ENCODE measurements at regions not wholly inside any gene's neighbourhood (a gene's known extent, or its start where the extent isn't known, plus 50 kb on each side); places are given as distances from the start of the nearest gene placed in this dataset.

- H3K27ac Mint-ChIP-seq: no peak overlapping the region
- DNase-seq (ENCODE audit: low spot score): no peak
- H3K36me3 Mint-ChIP-seq: peaks cover 13% of the 10 kb centered on the region
- no peak overlapping the region for H3K4me3 Mint-ChIP-seq
- H3K9me3 Mint-ChIP-seq: peaks cover 16% of the 10 kb centered on the region
- no peak for ATAC-seq
- no peaks in the 10 kb centered on the region for H3K27me3 Mint-ChIP-seq
- no peaks in the 10 kb centered on the region for H3K4me1 Mint-ChIP-seq (ENCODE audit: low read depth in 2 of 2)
These were observed 808.5 kb upstream of the ZWINT start for GRCh38 chr10:57169597-57169996.

GRCh38 chr10:57168611-57169240 lies 807.7 kb upstream of the ZWINT start:
- no peaks in the 10 kb centered on the region for H3K4me1 Mint-ChIP-seq (ENCODE audit: low read depth in 2 of 2)
- ATAC-seq (no peak), DNase-seq (ENCODE audit: low spot score) (no peak)
- H3K4me3 Mint-ChIP-seq: no peak overlapping the region
- peaks cover 14% of the 10 kb centered on the region for H3K9me3 Mint-ChIP-seq
- H3K27me3 Mint-ChIP-seq: no peaks in the 10 kb centered on the region
- H3K36me3 Mint-ChIP-seq: peaks cover 13% of the 10 kb centered on the region
- no peak overlapping the region for H3K27ac Mint-ChIP-seq

GRCh38 chr10:57165671-57166070 lies 804.6 kb upstream of the ZWINT start:
- Mint-ChIP-seq H3K4me1 (ENCODE audit: low read depth in 2 of 2) (no peaks in the 10 kb centered on the region), H3K27me3 (no peaks in the 10 kb centered on the region), H3K27ac (no peak overlapping the region), H3K9me3 (peaks cover 15% of the 10 kb centered on the region), H3K36me3 (peaks cover 13% of the 10 kb centered on the region), H3K4me3 (no peak overlapping the region)
- DNase-seq (ENCODE audit: low spot score): no peak
- ATAC-seq: no peak

- Mint-ChIP-seq H3K27ac (no peak overlapping the region), H3K27me3 (no peaks in the 10 kb centered on the region), H3K4me3 (no peak overlapping the region), H3K36me3 (peaks cover 8% of the 10 kb centered on the region), H3K4me1 (ENCODE audit: low read depth in 2 of 2) (no peaks in the 10 kb centered on the region), H3K9me3 (peaks cover 13% of the 10 kb centered on the region)
- DNase-seq (ENCODE audit: low spot score) (no peak), ATAC-seq (no peak)
These were observed 801.2 kb upstream of the ZWINT start for GRCh38 chr10:57162231-57162630.

GRCh38 chr10:57161157-57161556 lies 800.1 kb upstream of the ZWINT start:
- H3K27ac Mint-ChIP-seq: no peak overlapping the region
- DNase-seq (ENCODE audit: low spot score): no peak
- H3K27me3 Mint-ChIP-seq: no peaks in the 10 kb centered on the region
- no peak overlapping the region for H3K4me3 Mint-ChIP-seq
- no peaks in the 10 kb centered on the region for H3K4me1 Mint-ChIP-seq (ENCODE audit: low read depth in 2 of 2)
- peaks cover 9% of the 10 kb centered on the region for H3K9me3 Mint-ChIP-seq
- H3K36me3 Mint-ChIP-seq: peaks cover 3% of the 10 kb centered on the region
- no peak for ATAC-seq

- H3K9me3 Mint-ChIP-seq: peaks cover 10% of the 10 kb centered on the region
- H3K4me3 Mint-ChIP-seq: no peak overlapping the region
- no peak for DNase-seq (ENCODE audit: low spot score)
- H3K36me3 Mint-ChIP-seq: no peaks in the 10 kb centered on the region
- H3K27me3 Mint-ChIP-seq: no peaks in the 10 kb centered on the region
- H3K27ac Mint-ChIP-seq: no peak overlapping the region
- ATAC-seq: no peak
- H3K4me1 Mint-ChIP-seq (ENCODE audit: low read depth in 2 of 2): no peaks in the 10 kb centered on the region
These were observed 784.5 kb upstream of the ZWINT start for GRCh38 chr10:57145548-57145947.

- Mint-ChIP-seq H3K4me1 (ENCODE audit: low read depth in 2 of 2) (no peaks in the 10 kb centered on the region), H3K9me3 (peaks cover 11% of the 10 kb centered on the region), H3K27me3 (no peaks in the 10 kb centered on the region), H3K27ac (no peak overlapping the region), H3K4me3 (no peak overlapping the region), H3K36me3 (no peaks in the 10 kb centered on the region)
- ATAC-seq (no peak), DNase-seq (ENCODE audit: low spot score) (no peak)
These were observed 782.0 kb upstream of the ZWINT start for GRCh38 chr10:57142925-57143576.

GRCh38 chr10:57141708-57142107 lies 780.6 kb upstream of the ZWINT start:
- H3K27ac Mint-ChIP-seq: no peak overlapping the region
- ATAC-seq (no peak), DNase-seq (ENCODE audit: low spot score) (no peak)
- no peaks in the 10 kb centered on the region for H3K4me1 Mint-ChIP-seq (ENCODE audit: low read depth in 2 of 2)
- no peaks in the 10 kb centered on the region for H3K36me3 Mint-ChIP-seq
- no peaks in the 10 kb centered on the region for H3K27me3 Mint-ChIP-seq
- H3K9me3 Mint-ChIP-seq: peaks cover 9% of the 10 kb centered on the region
- no peak overlapping the region for H3K4me3 Mint-ChIP-seq

- Mint-ChIP-seq H3K27ac (no peak overlapping the region), H3K9me3 (peaks cover 4% of the 10 kb centered on the region), H3K4me3 (no peak overlapping the region), H3K4me1 (ENCODE audit: low read depth in 2 of 2) (no peaks in the 10 kb centered on the region), H3K36me3 (no peaks in the 10 kb centered on the region), H3K27me3 (no peaks in the 10 kb centered on the region)
- DNase-seq (ENCODE audit: low spot score) (no peak), ATAC-seq (no peak)
These were observed 758.6 kb upstream of the ZWINT start for GRCh38 chr10:57119684-57120083.

GRCh38 chr10:57113545-57113944 lies 752.5 kb upstream of the ZWINT start:
- no peak overlapping the region for H3K4me3 Mint-ChIP-seq
- H3K27me3 Mint-ChIP-seq: no peaks in the 10 kb centered on the region
- DNase-seq (ENCODE audit: low spot score) (no peak), ATAC-seq (no peak)
- H3K36me3 Mint-ChIP-seq: no peaks in the 10 kb centered on the region
- no peaks in the 10 kb centered on the region for H3K4me1 Mint-ChIP-seq (ENCODE audit: low read depth in 2 of 2)
- H3K9me3 Mint-ChIP-seq: peaks cover 8% of the 10 kb centered on the region
- H3K27ac Mint-ChIP-seq: no peak overlapping the region

- Mint-ChIP-seq H3K4me3 (no peak overlapping the region), H3K27ac (no peak overlapping the region), H3K4me1 (ENCODE audit: low read depth in 2 of 2) (no peaks in the 10 kb centered on the region), H3K36me3 (no peaks in the 10 kb centered on the region), H3K27me3 (no peaks in the 10 kb centered on the region), H3K9me3 (peaks cover 22% of the 10 kb centered on the region)
- no peak for ATAC-seq
- no peak for DNase-seq (ENCODE audit: low spot score)
These were observed 741.2 kb upstream of the ZWINT start for GRCh38 chr10:57102236-57102635.

GRCh38 chr10:57098146-57098545 lies 737.1 kb upstream of the ZWINT start:
- Mint-ChIP-seq H3K9me3 (peaks cover 19% of the 10 kb centered on the region), H3K4me1 (ENCODE audit: low read depth in 2 of 2) (no peaks in the 10 kb centered on the region), H3K4me3 (no peak overlapping the region), H3K27ac (no peak overlapping the region), H3K27me3 (no peaks in the 10 kb centered on the region), H3K36me3 (peaks cover 2% of the 10 kb centered on the region)
- ATAC-seq (no peak), DNase-seq (ENCODE audit: low spot score) (no peak)

GRCh38 chr10:57096044-57096443 lies 735.0 kb upstream of the ZWINT start:
- Mint-ChIP-seq H3K9me3 (peaks cover 14% of the 10 kb centered on the region), H3K27ac (no peak overlapping the region), H3K36me3 (peaks cover 6% of the 10 kb centered on the region), H3K27me3 (no peaks in the 10 kb centered on the region), H3K4me3 (no peak overlapping the region), H3K4me1 (ENCODE audit: low read depth in 2 of 2) (no peaks in the 10 kb centered on the region)
- DNase-seq (ENCODE audit: low spot score): no peak
- no peak for ATAC-seq

- no peaks in the 10 kb centered on the region for H3K27me3 Mint-ChIP-seq
- DNase-seq (ENCODE audit: low spot score) (no peak), ATAC-seq (no peak)
- H3K4me3 Mint-ChIP-seq: no peak overlapping the region
- no peaks in the 10 kb centered on the region for H3K4me1 Mint-ChIP-seq (ENCODE audit: low read depth in 2 of 2)
- H3K27ac Mint-ChIP-seq: no peak overlapping the region
- peaks cover 6% of the 10 kb centered on the region for H3K36me3 Mint-ChIP-seq
- H3K9me3 Mint-ChIP-seq: peaks cover 11% of the 10 kb centered on the region
These were observed 733.9 kb upstream of the ZWINT start for GRCh38 chr10:57094965-57095364.

GRCh38 chr10:57094083-57094482 lies 733.0 kb upstream of the ZWINT start:
- H3K9me3 Mint-ChIP-seq: peaks cover 11% of the 10 kb centered on the region
- ATAC-seq: no peak
- no peaks in the 10 kb centered on the region for H3K4me1 Mint-ChIP-seq (ENCODE audit: low read depth in 2 of 2)
- peaks cover 6% of the 10 kb centered on the region for H3K36me3 Mint-ChIP-seq
- no peak for DNase-seq (ENCODE audit: low spot score)
- H3K27me3 Mint-ChIP-seq: no peaks in the 10 kb centered on the region
- no peak overlapping the region for H3K27ac Mint-ChIP-seq
- no peak overlapping the region for H3K4me3 Mint-ChIP-seq
